ENCODE measurements at regions not wholly inside any gene's neighbourhood (a gene's known extent, or its start where the extent isn't known, plus 50 kb on each side); places are given as distances from the start of the nearest gene placed in this dataset.

DNA sequence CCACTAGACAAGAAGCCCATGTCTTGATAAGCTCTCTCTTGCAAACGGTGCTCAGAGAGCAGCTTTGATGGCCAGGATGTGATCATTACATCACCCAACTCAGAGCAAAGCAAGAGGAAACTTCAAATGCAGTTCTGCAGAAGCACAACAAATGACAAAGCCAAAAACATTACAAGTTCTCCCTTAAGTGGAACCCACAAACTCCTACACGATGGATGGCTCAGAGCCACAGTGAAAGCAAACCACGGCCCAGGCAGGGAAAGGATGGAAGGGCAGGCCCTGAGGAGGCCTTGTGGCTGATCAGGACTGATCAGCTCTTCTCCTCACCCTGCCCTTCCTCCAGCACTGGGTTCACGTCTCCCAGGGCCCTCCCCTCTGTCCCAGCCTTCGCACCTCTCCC lies 326.4 kb downstream of the EIPR1 start:
- ATAC-seq (no peak), FAIRE-seq (no peak), DNase-seq (ENCODE audit: low read depth, low spot score) (no peak)
- ChIA-PET POLR2A (no interaction called here), CTCF (no interaction called here), RAD21 (ENCODE audit: unreplicated experiment) (no interaction called here), SMC1A (ENCODE audit: uncharacterized antibody, unreplicated experiment) (no interaction called here)
- WGBS (ENCODE audit: insufficient coverage, insufficient replicate concordance, low lambda C conversion rate, missing lambda C conversion rate): 30% methylated on average over 4 of the region's 5 CpGs
- intact Hi-C loops (cut with micrococcal nuclease; ENCODE audit: unreplicated experiment): no loop called here
- Histone ChIP-seq H3K27me3 (replicated peaks in 1 of 2; ENCODE audit: control insufficient read depth in 2 of 2, insufficient read depth in 2 of 2, low read length in 1 of 2) (no peaks in the 10 kb centered on the region), H3K4me1 (ENCODE audit: control insufficient read depth, insufficient read depth, low read length) (no peaks in the 10 kb centered on the region), H3K36me3 (ENCODE audit: control insufficient read depth in 2 of 2, insufficient read depth in 2 of 2, low read length in 1 of 2) (no peaks in the 10 kb centered on the region), H2AFZ (ENCODE audit: control insufficient read depth, low read depth, low read length) (no peak overlapping the region), H3K79me2 (ENCODE audit: control insufficient read depth, insufficient read depth, low read length) (no peaks in the 10 kb centered on the region), H3K9ac (ENCODE audit: control insufficient read depth, insufficient read depth, low read length) (no peak overlapping the region), H3K9me3 (replicated peaks; ENCODE audit: control insufficient read depth, insufficient read depth, low read length) (no peaks in the 10 kb centered on the region), H3K4me2 (ENCODE audit: control insufficient read depth, insufficient read depth) (no peak overlapping the region), H4K20me1 (ENCODE audit: control insufficient read depth, insufficient read depth) (no peaks in the 10 kb centered on the region), H3K4me3 (no peak overlapping the region), H3K27ac (ENCODE audit: control insufficient read depth, insufficient read depth) (no peak overlapping the region)
- TF ChIP-seq, protein P1, sequence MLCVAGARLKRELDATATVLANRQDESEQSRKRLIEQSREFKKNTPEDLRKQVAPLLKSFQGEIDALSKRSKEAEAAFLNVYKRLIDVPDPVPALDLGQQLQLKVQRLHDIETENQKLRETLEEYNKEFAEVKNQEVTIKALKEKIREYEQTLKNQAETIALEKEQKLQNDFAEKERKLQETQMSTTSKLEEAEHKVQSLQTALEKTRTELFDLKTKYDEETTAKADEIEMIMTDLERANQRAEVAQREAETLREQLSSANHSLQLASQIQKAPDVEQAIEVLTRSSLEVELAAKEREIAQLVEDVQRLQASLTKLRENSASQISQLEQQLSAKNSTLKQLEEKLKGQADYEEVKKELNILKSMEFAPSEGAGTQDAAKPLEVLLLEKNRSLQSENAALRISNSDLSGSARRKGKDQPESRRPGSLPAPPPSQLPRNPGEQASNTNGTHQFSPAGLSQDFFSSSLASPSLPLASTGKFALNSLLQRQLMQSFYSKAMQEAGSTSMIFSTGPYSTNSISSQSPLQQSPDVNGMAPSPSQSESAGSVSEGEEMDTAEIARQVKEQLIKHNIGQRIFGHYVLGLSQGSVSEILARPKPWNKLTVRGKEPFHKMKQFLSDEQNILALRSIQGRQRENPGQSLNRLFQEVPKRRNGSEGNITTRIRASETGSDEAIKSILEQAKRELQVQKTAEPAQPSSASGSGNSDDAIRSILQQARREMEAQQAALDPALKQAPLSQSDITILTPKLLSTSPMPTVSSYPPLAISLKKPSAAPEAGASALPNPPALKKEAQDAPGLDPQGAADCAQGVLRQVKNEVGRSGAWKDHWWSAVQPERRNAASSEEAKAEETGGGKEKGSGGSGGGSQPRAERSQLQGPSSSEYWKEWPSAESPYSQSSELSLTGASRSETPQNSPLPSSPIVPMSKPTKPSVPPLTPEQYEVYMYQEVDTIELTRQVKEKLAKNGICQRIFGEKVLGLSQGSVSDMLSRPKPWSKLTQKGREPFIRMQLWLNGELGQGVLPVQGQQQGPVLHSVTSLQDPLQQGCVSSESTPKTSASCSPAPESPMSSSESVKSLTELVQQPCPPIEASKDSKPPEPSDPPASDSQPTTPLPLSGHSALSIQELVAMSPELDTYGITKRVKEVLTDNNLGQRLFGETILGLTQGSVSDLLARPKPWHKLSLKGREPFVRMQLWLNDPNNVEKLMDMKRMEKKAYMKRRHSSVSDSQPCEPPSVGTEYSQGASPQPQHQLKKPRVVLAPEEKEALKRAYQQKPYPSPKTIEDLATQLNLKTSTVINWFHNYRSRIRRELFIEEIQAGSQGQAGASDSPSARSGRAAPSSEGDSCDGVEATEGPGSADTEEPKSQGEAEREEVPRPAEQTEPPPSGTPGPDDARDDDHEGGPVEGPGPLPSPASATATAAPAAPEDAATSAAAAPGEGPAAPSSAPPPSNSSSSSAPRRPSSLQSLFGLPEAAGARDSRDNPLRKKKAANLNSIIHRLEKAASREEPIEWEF (IDR thresholded peaks at IDR 0.05; ENCODE audit: insufficient replicate concordance, low read depth, low read length): no peak
- no peak for TF ChIP-seq SREBF2 (IDR thresholded peaks at IDR 0.05; ENCODE audit: low read length)
- TF ChIP-seq MEF2A (IDR thresholded peaks at IDR 0.05; ENCODE audit: insufficient read depth, low read depth, low read length): no peak
- no peak for TF ChIP-seq NFYA (IDR thresholded peaks at IDR 0.05; ENCODE audit: borderline replicate concordance, low read depth, low read length)
- in situ Hi-C loops (cut with MboI): no loop called here
- BruUV-seq (replicated peaks): no TSS peak

Measured in GM12878 (cell line).